ENCODE measurements at regions not wholly inside any gene's neighbourhood (a gene's known extent, or its start where the extent isn't known, plus 50 kb on each side); places are given as distances from the start of the nearest gene placed in this dataset.
A peak's percentile ranks its signal among the peaks of the same experiment; 100 is the strongest.

GRCh38 chr2:12083081-12083581 is 336.7 kb downstream of the LPIN1 start:
- DNase-seq (ENCODE audit: low read depth), result no peak

- no peak for DNase-seq (ENCODE audit: low read depth)
Measured at GRCh38 chr2:12083713-12084419, 337.4 kb downstream of the LPIN1 start.

GRCh38 chr2:12087175-12087574 is 340.7 kb downstream of the LPIN1 start:
- DNase-seq (ENCODE audit: low read depth), result no peak

GRCh38 chr2:12087671-12088380 is 341.4 kb downstream of the LPIN1 start:
- DNase-seq (ENCODE audit: low read depth), result no peak

GRCh38 chr2:12089001-12089400 is 342.6 kb downstream of the LPIN1 start:
- DNase-seq (ENCODE audit: low read depth), result no peak

- DNase-seq (ENCODE audit: low read depth), result no peak
Measured at GRCh38 chr2:12089496-12089895, 343.1 kb downstream of the LPIN1 start.

GRCh38 chr2:12090072-12090471 is 343.6 kb downstream of the LPIN1 start:
- DNase-seq (ENCODE audit: low read depth), result no peak

GRCh38 chr2:12090590-12090989 is 344.2 kb downstream of the LPIN1 start:
- DNase-seq (ENCODE audit: low read depth), result no peak

- no peak for DNase-seq (ENCODE audit: low read depth)
Measured at GRCh38 chr2:12091201-12091806, 344.9 kb downstream of the LPIN1 start.

- DNase-seq (ENCODE audit: low read depth), result no peak
Measured at GRCh38 chr2:12094134-12094533, 347.7 kb downstream of the LPIN1 start.

- DNase-seq (ENCODE audit: low read depth), result no peak
Measured at GRCh38 chr2:12096051-12096787, 349.8 kb downstream of the LPIN1 start.

GRCh38 chr2:12096788-12097449 is 350.5 kb downstream of the LPIN1 start:
- no peak for DNase-seq (ENCODE audit: low read depth)

GRCh38 chr2:12097859-12098258 is 351.4 kb downstream of the LPIN1 start:
- no peak for DNase-seq (ENCODE audit: low read depth)

- no peak for DNase-seq (ENCODE audit: low read depth)
Measured at GRCh38 chr2:12099374-12099773, 352.9 kb downstream of the LPIN1 start.

- DNase-seq (ENCODE audit: low read depth), result no peak
Measured at GRCh38 chr2:12102679-12103078, 356.2 kb downstream of the LPIN1 start.

- no peak for DNase-seq (ENCODE audit: low read depth)
Measured at GRCh38 chr2:12105180-12105579, 358.7 kb downstream of the LPIN1 start.

GRCh38 chr2:12106440-12107080 is 360.1 kb downstream of the LPIN1 start:
- DNase-seq (ENCODE audit: low read depth), result peak; percentile 95

GRCh38 chr2:12107321-12107720 is 360.9 kb downstream of the LPIN1 start:
- no peak for DNase-seq (ENCODE audit: low read depth)

GRCh38 chr2:12107939-12108338 is 361.5 kb downstream of the LPIN1 start:
- DNase-seq (ENCODE audit: low read depth), result no peak

- DNase-seq (ENCODE audit: low read depth), result no peak
Measured at GRCh38 chr2:12109363-12110017, 363.1 kb downstream of the LPIN1 start.

- peak; percentile 32 for DNase-seq (ENCODE audit: low read depth)
Measured at GRCh38 chr2:12110074-12110473, 363.6 kb downstream of the LPIN1 start.
